ENCODE measurements at regions not wholly inside any gene's neighbourhood (a gene's known extent, or its start where the extent isn't known, plus 50 kb on each side); places are given as distances from the start of the nearest gene placed in this dataset.

- Histone ChIP-seq H3K9ac (ENCODE audit: insufficient read depth in 1 of 2, low read depth in 2 of 2, low read length in 2 of 2) (no peak overlapping the region), H4K20me1 (replicated peaks; ENCODE audit: control insufficient read depth, insufficient read depth, low read length) (no peaks in the 10 kb centered on the region), H3K27ac (ENCODE audit: extremely low read depth, low read depth, low read length) (no peak overlapping the region), H3K4me1 (replicated peaks in 1 of 2; ENCODE audit: control insufficient read depth in 2 of 2, insufficient read depth in 2 of 2, low read length in 2 of 2) (no peaks in the 10 kb centered on the region), H3K9me1 (ENCODE audit: control insufficient read depth, insufficient read depth, low read length) (no peaks in the 10 kb centered on the region), H3K36me3 (ENCODE audit: control insufficient read depth, insufficient read depth, low read length) (no peaks in the 10 kb centered on the region), H3K27me3 (ENCODE audit: control insufficient read depth in 2 of 2, insufficient read depth in 2 of 2, low read length in 2 of 2) (no peaks in the 10 kb centered on the region), H2AFZ (ENCODE audit: low read depth, low read length) (no peak overlapping the region), H3K79me2 (ENCODE audit: control insufficient read depth, insufficient read depth, low read length) (no peaks in the 10 kb centered on the region), H3K4me2 (ENCODE audit: insufficient read depth, low read length) (no peak overlapping the region), H3K9me3 (replicated peaks; ENCODE audit: control insufficient read depth, insufficient read depth, low read depth, low read length) (no peaks in the 10 kb centered on the region), H3K4me3 (no peak overlapping the region)
- BruUV-seq (replicated peaks), result no TSS peak
- in situ Hi-C loops (cut with MboI) (no loop called here), intact Hi-C loops (cut with micrococcal nuclease) (no loop called here)
- FAIRE-seq (no peak), DNase-seq (ENCODE audit: extremely low read depth in 1 of 4, low spot score in 3 of 4) (no peak), ATAC-seq (no peak)
- CTCF ChIA-PET (ENCODE audit: low intra/inter-chr PET ratio), result no interaction called here
- TF ChIP-seq SRSF7 (optimal IDR thresholded peaks at IDR 0.05; ENCODE audit: low read depth, low read length), result no peak
- TF ChIP-seq NR0B1 (IDR thresholded peaks at IDR 0.05; ENCODE audit: partially characterized antibody), result no peak
- no peak for TF ChIP-seq ZNF134 (CRISPR knock-in tag; conservative IDR thresholded peaks at IDR 0.05)
- no peak for TF ChIP-seq PURB (CRISPR knock-in tag; IDR thresholded peaks at IDR 0.05; ENCODE audit: low read depth)
- no peak for TF ChIP-seq HLTF (IDR thresholded peaks at IDR 0.05)
- TF ChIP-seq EZH2 (IDR thresholded peaks at IDR 0.05; ENCODE audit: borderline replicate concordance, low read depth, low read length), result no peak
- TF ChIP-seq HNRNPL (IDR thresholded peaks at IDR 0.05; ENCODE audit: low read depth, low read length), result no peak
- TF ChIP-seq ELK1 (CRISPR knock-in tag; IDR thresholded peaks at IDR 0.05), result no peak
- no peak for TF ChIP-seq TSHZ1 (CRISPR knock-in tag; IDR thresholded peaks at IDR 0.05)
- TF ChIP-seq CTCFL (IDR thresholded peaks at IDR 0.05; ENCODE audit: borderline replicate concordance, insufficient read depth, low read depth, low read length, poor library complexity, severe bottlenecking), result no peak
- no peak for TF ChIP-seq USF1 (CRISPR knock-in tag; IDR thresholded peaks at IDR 0.05)
- no peak for TF ChIP-seq ZFP36 (IDR thresholded peaks at IDR 0.05; ENCODE audit: low read depth, low read length, partially characterized antibody)
- 0% methylated on average over 3 of the region's 3 CpGs for WGBS (ENCODE audit: insufficient coverage, low coverage, missing lambda C conversion rate)
- POLR2A ChIA-PET, result no interaction called here
Observed at GRCh38 chr15:53160092-53160704, 370.1 kb upstream of the ONECUT1 start.
